ENCODE measurements at regions not wholly inside any gene's neighbourhood (a gene's known extent, or its start where the extent isn't known, plus 50 kb on each side); places are given as distances from the start of the nearest gene placed in this dataset.

DNA sequence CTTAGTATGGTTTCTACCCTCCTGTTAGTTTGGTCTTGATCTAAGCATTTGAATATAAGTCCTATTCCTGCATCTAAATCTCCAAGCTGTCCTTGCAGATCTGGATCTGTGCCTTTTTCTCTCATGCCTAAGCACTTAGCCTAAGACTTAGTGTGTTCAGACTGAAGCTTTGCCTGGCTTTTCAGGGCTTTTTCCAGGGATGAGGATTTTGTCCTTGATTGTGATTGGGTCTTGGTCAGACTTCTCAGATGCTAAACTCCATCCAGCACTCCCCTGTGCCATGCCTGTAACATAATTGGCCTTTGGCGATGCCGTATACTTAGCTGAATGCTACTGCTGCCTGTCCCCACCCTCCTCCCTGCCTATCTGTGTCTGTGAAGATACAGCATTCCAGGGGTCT lies 98.1 kb upstream of the NRIP1 start:
- BruUV-seq (replicated peaks): no TSS peak
- Mint-ChIP-seq H3K9me3 (ENCODE audit: low read depth, unreplicated experiment) (no peaks in the 10 kb centered on the region), H3K4me3 (ENCODE audit: low read depth, unreplicated experiment) (no peak overlapping the region), H3K4me1 (ENCODE audit: low read depth, unreplicated experiment) (peaks cover 28% of the 10 kb centered on the region), H3K36me3 (ENCODE audit: insufficient read depth, unreplicated experiment) (no peaks in the 10 kb centered on the region), H3K27ac (ENCODE audit: unreplicated experiment) (no peak overlapping the region), H3K27me3 (ENCODE audit: unreplicated experiment) (no peaks in the 10 kb centered on the region)
- TF ChIP-seq, protein P1, sequence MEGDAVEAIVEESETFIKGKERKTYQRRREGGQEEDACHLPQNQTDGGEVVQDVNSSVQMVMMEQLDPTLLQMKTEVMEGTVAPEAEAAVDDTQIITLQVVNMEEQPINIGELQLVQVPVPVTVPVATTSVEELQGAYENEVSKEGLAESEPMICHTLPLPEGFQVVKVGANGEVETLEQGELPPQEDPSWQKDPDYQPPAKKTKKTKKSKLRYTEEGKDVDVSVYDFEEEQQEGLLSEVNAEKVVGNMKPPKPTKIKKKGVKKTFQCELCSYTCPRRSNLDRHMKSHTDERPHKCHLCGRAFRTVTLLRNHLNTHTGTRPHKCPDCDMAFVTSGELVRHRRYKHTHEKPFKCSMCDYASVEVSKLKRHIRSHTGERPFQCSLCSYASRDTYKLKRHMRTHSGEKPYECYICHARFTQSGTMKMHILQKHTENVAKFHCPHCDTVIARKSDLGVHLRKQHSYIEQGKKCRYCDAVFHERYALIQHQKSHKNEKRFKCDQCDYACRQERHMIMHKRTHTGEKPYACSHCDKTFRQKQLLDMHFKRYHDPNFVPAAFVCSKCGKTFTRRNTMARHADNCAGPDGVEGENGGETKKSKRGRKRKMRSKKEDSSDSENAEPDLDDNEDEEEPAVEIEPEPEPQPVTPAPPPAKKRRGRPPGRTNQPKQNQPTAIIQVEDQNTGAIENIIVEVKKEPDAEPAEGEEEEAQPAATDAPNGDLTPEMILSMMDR (IDR thresholded peaks at IDR 0.05; ENCODE audit: unreplicated experiment): no peak
- no peak for DNase-seq
- intact Hi-C loops (cut with micrococcal nuclease; ENCODE audit: unreplicated experiment): no loop called here
- CTCF ChIA-PET: no interaction called here

DNA sequence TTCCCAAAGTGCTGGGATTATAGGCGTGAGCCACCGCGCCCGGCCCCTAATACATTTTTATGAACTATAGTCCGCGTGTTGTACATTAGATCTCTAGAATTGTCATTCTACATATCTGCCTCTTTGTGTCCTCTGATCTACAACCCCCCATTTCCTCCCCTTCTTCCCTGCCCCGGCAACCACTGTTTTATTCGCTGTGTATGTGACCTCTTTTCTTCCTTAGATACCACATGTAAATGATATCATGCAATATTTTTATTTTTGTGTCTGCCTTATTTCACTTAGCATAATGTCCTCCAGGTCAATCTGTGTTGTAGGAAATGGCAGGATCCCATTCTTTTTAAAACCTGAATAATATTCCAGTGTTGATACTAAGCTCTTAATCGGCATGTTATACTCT lies 99.5 kb upstream of the NRIP1 start:
- no peak overlapping the region for H3K27ac Mint-ChIP-seq (ENCODE audit: unreplicated experiment)
- H3K9me3 Mint-ChIP-seq (ENCODE audit: low read depth, unreplicated experiment): no peaks in the 10 kb centered on the region
- no peak overlapping the region for H3K4me3 Mint-ChIP-seq (ENCODE audit: low read depth, unreplicated experiment)
- TF ChIP-seq, protein P1 (IDR thresholded peaks at IDR 0.05; ENCODE audit: unreplicated experiment): no peak
- CTCF ChIA-PET: no interaction called here
- intact Hi-C loops (cut with micrococcal nuclease; ENCODE audit: unreplicated experiment): no loop called here
- BruUV-seq (replicated peaks): no TSS peak
- H3K27me3 Mint-ChIP-seq (ENCODE audit: unreplicated experiment): no peaks in the 10 kb centered on the region
- no peaks in the 10 kb centered on the region for H3K36me3 Mint-ChIP-seq (ENCODE audit: insufficient read depth, unreplicated experiment)
- no peak for DNase-seq
- H3K4me1 Mint-ChIP-seq (ENCODE audit: low read depth, unreplicated experiment): peaks cover 24% of the 10 kb centered on the region

DNA sequence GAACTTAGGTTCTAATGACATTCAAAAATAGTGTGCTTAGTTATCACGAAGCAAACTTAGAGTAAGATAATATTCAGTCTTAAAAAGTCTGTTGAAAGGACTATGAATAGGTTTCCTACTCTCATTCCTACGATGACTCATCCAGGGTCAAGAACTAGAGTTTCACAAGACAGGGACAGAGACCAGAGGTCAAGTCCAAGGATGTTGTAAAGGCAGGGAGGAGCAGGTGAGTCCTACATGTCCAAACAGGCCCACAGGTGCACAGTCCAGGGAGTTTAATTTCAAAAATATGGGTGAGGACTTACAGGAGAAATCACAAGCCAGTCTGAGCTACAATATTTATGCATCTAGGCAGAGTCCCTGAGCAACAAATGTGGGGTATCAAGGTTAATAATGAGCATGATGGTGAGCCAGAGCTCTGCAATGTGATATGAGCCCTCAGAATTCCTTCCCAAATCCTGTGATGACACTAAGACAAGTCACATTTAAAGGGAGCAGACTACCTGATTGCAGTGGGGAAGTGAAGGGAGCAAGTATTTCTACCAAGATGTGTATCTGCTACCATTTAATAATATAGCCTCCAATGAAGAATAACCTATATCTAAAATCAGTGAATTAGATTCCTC lies 100.0 kb upstream of the NRIP1 start:
- BruUV-seq (replicated peaks): no TSS peak
- no peak for DNase-seq
- TF ChIP-seq, protein P1 (IDR thresholded peaks at IDR 0.05; ENCODE audit: unreplicated experiment): no peak
- H3K27ac Mint-ChIP-seq (ENCODE audit: unreplicated experiment): no peak overlapping the region
- CTCF ChIA-PET: no interaction called here
- no peaks in the 10 kb centered on the region for H3K36me3 Mint-ChIP-seq (ENCODE audit: insufficient read depth, unreplicated experiment)
- H3K9me3 Mint-ChIP-seq (ENCODE audit: low read depth, unreplicated experiment): no peaks in the 10 kb centered on the region
- H3K4me3 Mint-ChIP-seq (ENCODE audit: low read depth, unreplicated experiment): no peak overlapping the region
- H3K4me1 Mint-ChIP-seq (ENCODE audit: low read depth, unreplicated experiment): peaks cover 18% of the 10 kb centered on the region
- no peaks in the 10 kb centered on the region for H3K27me3 Mint-ChIP-seq (ENCODE audit: unreplicated experiment)
- intact Hi-C loops (cut with micrococcal nuclease; ENCODE audit: unreplicated experiment): no loop called here

DNA sequence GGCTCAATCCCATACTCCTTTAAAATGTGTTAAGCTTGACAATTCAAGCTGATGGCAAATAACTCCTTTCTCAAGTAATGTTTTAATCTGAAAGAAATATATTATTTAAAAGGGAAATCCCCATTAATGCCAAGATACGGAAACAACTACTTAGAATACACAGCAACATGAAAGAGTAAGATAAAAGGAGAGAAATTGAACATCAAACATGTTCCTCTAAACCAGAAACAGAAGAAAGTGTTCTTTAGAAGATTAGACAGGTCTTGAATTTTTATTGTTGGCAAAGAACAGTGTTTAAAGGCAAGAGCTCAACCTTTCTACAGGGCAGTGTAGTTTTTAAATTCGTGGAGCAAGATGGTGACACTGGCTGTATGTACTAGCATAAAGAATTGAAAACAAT lies 105.8 kb upstream of the NRIP1 start:
- Mint-ChIP-seq H3K27me3 (ENCODE audit: unreplicated experiment) (no peaks in the 10 kb centered on the region), H3K27ac (ENCODE audit: unreplicated experiment) (no peak overlapping the region), H3K9me3 (ENCODE audit: low read depth, unreplicated experiment) (no peaks in the 10 kb centered on the region), H3K4me3 (ENCODE audit: low read depth, unreplicated experiment) (no peak overlapping the region), H3K36me3 (ENCODE audit: insufficient read depth, unreplicated experiment) (no peaks in the 10 kb centered on the region), H3K4me1 (ENCODE audit: low read depth, unreplicated experiment) (no peaks in the 10 kb centered on the region)
- CTCF ChIA-PET: interaction anchor here (0.7 kb wide), 1 partner anchor 307 kb away, joined by 15 read pairs; no protein-coding TSS in a partner anchor
- DNase-seq: no peak
- TF ChIP-seq, protein P1 (IDR thresholded peaks at IDR 0.05; ENCODE audit: unreplicated experiment): no peak
- BruUV-seq (replicated peaks): no TSS peak
- intact Hi-C loops (cut with micrococcal nuclease; ENCODE audit: unreplicated experiment): no loop called here

Measured in Calu3 (cell line).